Heart left ventricle (tissue), 16 donors: ENCODE measurements at regions not wholly inside any gene's neighbourhood (a gene's known extent, or its start where the extent isn't known, plus 50 kb on each side); places are given as distances from the start of the nearest gene placed in this dataset.

Source experiments
- ATAC-seq, 4 donors: fragments of 200-7000 bp; cut with Tn5 transposase; one replicate each; pipeline ENCODE4 v1.9.1; 2020 to 2022; ENCODE audit warnings: moderate library complexity in 4 of 4, mild to moderate bottlenecking in 3 of 4, moderate number of reproducible peaks in 1 of 4
- DNase-seq, 5 donors: peaks; one replicate each; pipeline ENCODE4 v3.0.0-alpha.2; 2020
- H3K27ac ChIP-seq, 12 donors: fragments of 200-600 bp; sonication (generic) in 4 of 12; one replicate each; pipeline versions ENCODE4 v1.5.0 to v1.8.0; 2016 to 2022; ENCODE audit warnings: mild to moderate bottlenecking in 2 of 12
- H3K27me3 ChIP-seq, 9 donors: fragments of 200-600 bp; sonication (generic) in 2 of 9; one replicate each; pipeline versions ENCODE4 v1.5.1 to v1.8.0; 2016 to 2022; ENCODE audit warnings: mild to moderate bottlenecking in 3 of 9
- H3K36me3 ChIP-seq, 9 donors: fragments of 200-600 bp; sonication (generic) in 2 of 9; one replicate each; pipeline versions ENCODE4 v1.5.0 to v1.8.0; 2018 to 2022; ENCODE audit warnings: mild to moderate bottlenecking in 2 of 9
- H3K4me1 ChIP-seq, 12 donors: fragments of 200-600 bp; sonication (generic) in 4 of 12; one replicate each; pipeline versions ENCODE4 v1.5.0 to v1.8.0; 2016 to 2022; ENCODE audit warnings: mild to moderate bottlenecking in 3 of 12
- H3K4me3 ChIP-seq, 12 donors: fragments of 200-600 bp; sonication (generic) in 4 of 12; one replicate each; pipeline versions ENCODE4 v1.5.0 to v1.8.0; 2017 to 2022; ENCODE audit warnings: mild to moderate bottlenecking in 9 of 12, moderate library complexity in 4 of 12
- H3K9me3 ChIP-seq, 12 donors: fragments of 200-600 bp; sonication (generic) in 4 of 12; one replicate each; pipeline versions ENCODE4 v1.5.0 to v1.8.0; 2016 to 2022; ENCODE audit warnings: mild to moderate bottlenecking in 1 of 12
- POLR2A ChIP-seq, 2 donors: fragments of 450-650 bp; IDR thresholded peaks; one replicate each; pipeline ENCODE4 v1.6.1; 2017; ENCODE audit warnings: antibody characterized with exemption in 2 of 2, mild to moderate bottlenecking in 2 of 2, moderate library complexity in 2 of 2
- WGBS, 4 donors: extraction: QIAGEN DNeasy Blood & Tissue Kit in 2 of 4; methylation state at CpG; one replicate each; pipeline versions ENCODE4 v1.1.5 to v1.1.7; 2013 to 2018; 5-methylcytosine and 5-hydroxymethylcytosine counted together
- intact Hi-C, 10 donors: fragments of 100-400 bp; cut with DNase I; formaldehyde crosslinking; loops; one replicate each; pipeline versions ENCODE4 v1.11.1 to v1.14.2; 2022
- TF ChIP-seq, protein P1 (sequence below), 12 donors: fragments of 200-600 bp; sonication (generic) in 4 of 12; IDR thresholded peaks; one replicate each; pipeline versions ENCODE4 v1.5.0 to v1.8.0; 2018 to 2022; ENCODE audit warnings: antibody characterized with exemption in 12 of 12, mild to moderate bottlenecking in 5 of 12
- donor health status: ischemic (EF 13 %, LVEDD 7.1; RV severe dilation, severe dysfunction).
- donor health status: healthy with polysubstance abuse.
- donor health status: DM: no; HTN: yes; CAD: no.
- donor health status: DM: no; HTN: no; CAD: no.
- donor health status: ischemic (EF 25% LVEDD 6.9; RV normal size, moderate dysfunction).
- donor health status: ischemic (EF 25% LVEDD 5.7; RV mildly dilated, moderate dysfunction).
- donor health status: healthy.
- donor health status: DM: yes; HTN: yes; CAD: no.
- donor health status: ischemic (EF 35%, LVEDD 5.7; RV mildly dilated, moderate dysfunction).
- donor health status: nonischemic (EF 11% LVEDD 7.7; RV severe dilation, severe dysfunction).
- donor health status: DM: yes; HTN: yes; CAD: no.
- donor health status: PGD.
- donor health status: ischemic (EF 29% LVEDD 5.4; RV normal size, mild dysfunction).
- donor health status: nonischemic (EF 23%, LVEDD 6.1; RV moderate dilation, normal function).

GRCh38 chr9:91130796-91131318 lies 230.9 kb downstream of the AUH start:
- Histone ChIP-seq H3K27ac (no peak overlapping the region), H3K9me3 (no peaks in the 10 kb centered on the region), H3K4me1 (peaks cover 0 to 13% (median 0%) of the 10 kb centered on the region in 12 donors), H3K27me3 (no peaks in the 10 kb centered on the region), H3K4me3 (no peak overlapping the region), H3K36me3 (no peaks in the 10 kb centered on the region)
- intact Hi-C loops: no loop called here
- WGBS, 4 donors: 85 to 90% (median 89%) methylated on average over 2 of the region's 2 CpGs
- ATAC-seq (no peak), DNase-seq (no peak)
- TF ChIP-seq POLR2A (IDR thresholded peaks at IDR 0.05): no peak

DNA sequence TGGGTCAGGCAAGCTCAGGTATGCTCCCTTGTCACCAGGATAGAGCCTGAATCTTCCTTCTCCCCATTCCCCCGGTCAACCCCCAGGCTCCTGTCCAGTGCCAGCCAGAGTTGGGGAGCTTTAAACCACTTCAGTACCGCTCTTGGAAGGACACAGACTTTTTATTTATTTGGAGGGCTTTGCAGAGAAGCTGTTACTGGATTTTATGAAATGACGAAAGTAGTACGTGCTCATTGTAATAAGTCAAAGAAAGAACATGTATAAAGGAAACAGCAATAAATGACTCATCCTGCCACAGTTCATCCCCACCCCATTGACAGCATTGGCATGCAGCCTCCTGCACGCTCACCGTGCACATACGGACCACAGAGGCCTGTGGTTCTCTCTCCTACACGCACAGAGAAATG lies 230.3 kb downstream of the AUH start:
- DNase-seq: no peak
- Histone ChIP-seq H3K36me3 (no peaks in the 10 kb centered on the region), H3K27ac (no peak overlapping the region), H3K4me1 (peaks cover 0 to 13% (median 0%) of the 10 kb centered on the region in 12 donors), H3K27me3 (no peaks in the 10 kb centered on the region), H3K4me3 (no peak overlapping the region), H3K9me3 (no peaks in the 10 kb centered on the region)
- no peak for TF ChIP-seq POLR2A (IDR thresholded peaks at IDR 0.05)
- TF ChIP-seq, protein P1, sequence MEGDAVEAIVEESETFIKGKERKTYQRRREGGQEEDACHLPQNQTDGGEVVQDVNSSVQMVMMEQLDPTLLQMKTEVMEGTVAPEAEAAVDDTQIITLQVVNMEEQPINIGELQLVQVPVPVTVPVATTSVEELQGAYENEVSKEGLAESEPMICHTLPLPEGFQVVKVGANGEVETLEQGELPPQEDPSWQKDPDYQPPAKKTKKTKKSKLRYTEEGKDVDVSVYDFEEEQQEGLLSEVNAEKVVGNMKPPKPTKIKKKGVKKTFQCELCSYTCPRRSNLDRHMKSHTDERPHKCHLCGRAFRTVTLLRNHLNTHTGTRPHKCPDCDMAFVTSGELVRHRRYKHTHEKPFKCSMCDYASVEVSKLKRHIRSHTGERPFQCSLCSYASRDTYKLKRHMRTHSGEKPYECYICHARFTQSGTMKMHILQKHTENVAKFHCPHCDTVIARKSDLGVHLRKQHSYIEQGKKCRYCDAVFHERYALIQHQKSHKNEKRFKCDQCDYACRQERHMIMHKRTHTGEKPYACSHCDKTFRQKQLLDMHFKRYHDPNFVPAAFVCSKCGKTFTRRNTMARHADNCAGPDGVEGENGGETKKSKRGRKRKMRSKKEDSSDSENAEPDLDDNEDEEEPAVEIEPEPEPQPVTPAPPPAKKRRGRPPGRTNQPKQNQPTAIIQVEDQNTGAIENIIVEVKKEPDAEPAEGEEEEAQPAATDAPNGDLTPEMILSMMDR (IDR thresholded peaks at IDR 0.05): no peak
- ATAC-seq: peak in 3 of 4 donors; percentile 39 to 54 (median 51)
- intact Hi-C loops: no loop called here
- 67 to 77% (median 71%) methylated on average over 8 of the region's 8 CpGs for WGBS, 4 donors

DNA sequence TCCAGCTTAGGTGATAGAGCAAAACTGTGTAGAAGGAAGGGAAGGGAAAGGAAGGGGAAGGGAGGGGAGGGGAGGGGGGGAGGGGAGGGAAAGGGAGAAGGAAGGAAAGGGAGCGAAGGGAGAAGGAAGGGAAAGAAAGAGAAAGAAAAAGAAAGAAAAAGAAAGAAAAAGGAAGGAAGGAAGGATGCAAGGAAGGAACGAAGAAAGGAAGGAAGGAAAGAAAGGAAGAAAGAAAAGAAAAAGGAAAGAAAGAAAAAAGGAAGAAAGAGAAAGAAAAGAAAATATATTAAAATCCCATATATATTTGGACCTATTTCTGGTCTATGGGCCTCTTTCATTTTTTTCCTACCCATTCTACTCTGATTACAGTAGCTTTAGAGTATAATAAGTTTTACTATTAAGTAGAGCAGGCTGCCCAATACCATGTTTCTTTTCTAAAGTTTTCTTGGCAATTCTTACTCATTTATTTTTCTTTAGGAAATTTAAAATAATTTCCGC lies 229.1 kb downstream of the AUH start:
- DNase-seq (no peak), ATAC-seq (no peak)
- peaks cover 0 to 13% (median 0%) of the 10 kb centered on the region in 12 donors for H3K4me1 ChIP-seq
- H3K36me3 ChIP-seq: no peaks in the 10 kb centered on the region
- TF ChIP-seq, protein P1 (IDR thresholded peaks at IDR 0.05): no peak
- TF ChIP-seq POLR2A (IDR thresholded peaks at IDR 0.05): no peak
- H3K9me3 ChIP-seq: no peaks in the 10 kb centered on the region
- no peak overlapping the region for H3K27ac ChIP-seq
- intact Hi-C loops: no loop called here
- no peak overlapping the region for H3K4me3 ChIP-seq
- WGBS, 4 donors: 85 to 93% (median 90%) methylated on average over 3 of the region's 3 CpGs
- no peaks in the 10 kb centered on the region for H3K27me3 ChIP-seq

DNA sequence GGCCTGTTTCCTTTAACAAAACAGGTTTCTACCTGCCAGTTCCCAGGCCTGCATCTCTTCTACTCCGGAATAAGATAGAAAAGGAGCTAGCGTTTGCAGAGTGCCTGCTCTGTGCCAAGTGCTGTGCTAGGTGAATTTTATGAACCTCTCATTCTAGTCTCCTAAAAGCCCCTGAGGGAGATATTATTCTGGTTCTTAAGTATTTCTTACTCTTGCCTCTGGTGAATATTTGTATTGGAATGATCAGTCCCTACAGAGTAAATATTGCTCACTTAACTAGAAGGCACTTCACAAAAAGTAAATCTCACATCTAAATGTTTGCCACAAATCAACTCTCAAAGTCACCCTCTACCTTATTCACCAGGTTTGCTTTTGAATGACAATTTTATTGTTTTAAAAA lies 227.1 kb downstream of the AUH start:
- H3K36me3 ChIP-seq: no peaks in the 10 kb centered on the region
- H3K4me1 ChIP-seq: peaks cover 0 to 13% (median 0%) of the 10 kb centered on the region in 12 donors
- TF ChIP-seq, protein P1 (IDR thresholded peaks at IDR 0.05): no peak
- TF ChIP-seq POLR2A (IDR thresholded peaks at IDR 0.05): no peak
- no peak overlapping the region for H3K4me3 ChIP-seq
- DNase-seq (no peak), ATAC-seq (no peak)
- no peak overlapping the region for H3K27ac ChIP-seq
- intact Hi-C loops: no loop called here
- 50 to 88% (median 79%) methylated on average over 2 of the region's 2 CpGs for WGBS, 4 donors
- no peaks in the 10 kb centered on the region for H3K27me3 ChIP-seq
- no peaks in the 10 kb centered on the region for H3K9me3 ChIP-seq

DNA sequence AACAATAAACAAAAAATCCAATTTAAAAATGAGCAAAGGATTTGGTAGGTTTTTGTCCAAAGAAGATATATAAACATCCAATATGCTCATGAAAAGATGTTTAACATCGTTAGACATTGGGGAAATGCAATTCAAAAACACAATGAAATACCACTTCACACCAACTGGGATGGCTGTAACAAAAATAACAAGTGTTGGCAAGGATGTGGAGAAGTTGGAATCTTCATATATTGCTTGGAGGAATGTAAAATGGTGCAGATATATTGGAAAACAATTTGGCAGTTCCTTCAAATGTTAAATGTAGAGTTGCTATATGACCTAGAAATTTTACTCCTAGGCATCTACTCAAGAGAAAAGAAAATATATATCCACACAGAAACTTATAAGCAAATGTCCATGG lies 224.3 kb downstream of the AUH start:
- Histone ChIP-seq H3K9me3 (no peaks in the 10 kb centered on the region), H3K27me3 (no peaks in the 10 kb centered on the region), H3K4me1 (peaks cover 0 to 10% (median 1%) of the 10 kb centered on the region in 12 donors), H3K27ac (no peak overlapping the region), H3K4me3 (no peak overlapping the region), H3K36me3 (no peaks in the 10 kb centered on the region)
- intact Hi-C loops: no loop called here
- 81 to 91% (median 86%) methylated on average over 1 of the region's 1 CpG for WGBS, 4 donors
- DNase-seq (no peak), ATAC-seq (no peak)
- TF ChIP-seq, protein P1 (IDR thresholded peaks at IDR 0.05): no peak
- no peak for TF ChIP-seq POLR2A (IDR thresholded peaks at IDR 0.05)
